ENCODE measurements at regions not wholly inside any gene's neighbourhood (a gene's known extent, or its start where the extent isn't known, plus 50 kb on each side); places are given as distances from the start of the nearest gene placed in this dataset.
"Not testable (repeated sequence)": the region's sequence is repeated elsewhere in the genome, so short reads cannot be mapped to it uniquely, and the experiment has no call there.

GRCh38 chr2:77578354-77578753 is 56.2 kb upstream of the LRRTM4 start:
- DNase-seq (ENCODE audit: low spot score) = no peak
- no peak overlapping the region for H3K27ac ChIP-seq
- CTCF ChIA-PET = no interaction called here
- no peak for TF ChIP-seq CTCF (conservative IDR thresholded peaks at IDR 0.05; ENCODE audit: low read depth)
- POLR2A ChIA-PET (ENCODE audit: low non-redundant PET) = no interaction called here

- ChIA-PET CTCF (interaction anchor here (0.7 kb wide), 1 partner anchor 126 kb away, joined by 5 read pairs; no protein-coding TSS in a partner anchor), POLR2A (ENCODE audit: low non-redundant PET) (no interaction called here)
- DNase-seq (ENCODE audit: low spot score) = no peak
- no peak for TF ChIP-seq CTCF (conservative IDR thresholded peaks at IDR 0.05; ENCODE audit: low read depth)
- no peak overlapping the region for H3K27ac ChIP-seq
These were observed 57.0 kb upstream of the LRRTM4 start for GRCh38 chr2:77579076-77579769.

DNA sequence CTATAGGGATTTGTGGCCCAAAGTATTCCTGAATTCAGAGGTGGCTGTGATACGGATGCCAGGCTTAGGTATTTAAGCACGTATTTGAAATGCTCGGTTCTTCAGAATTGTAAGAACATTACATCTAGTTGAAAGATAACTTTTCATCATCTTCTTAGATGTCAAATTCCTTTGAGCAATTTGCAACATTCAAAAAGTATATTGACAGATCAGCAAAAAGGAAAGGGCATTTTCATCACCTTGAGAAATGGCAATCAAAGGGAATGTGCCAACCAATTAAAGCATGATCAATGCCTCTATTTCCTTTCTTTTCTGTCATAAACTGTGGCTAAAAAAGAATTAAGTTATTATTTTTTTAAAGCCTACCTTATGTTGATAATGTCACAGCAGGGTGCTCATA is 66.3 kb upstream of the LRRTM4 start:
- POLR2A ChIA-PET (ENCODE audit: low non-redundant PET) = no interaction called here
- H3K27ac ChIP-seq = no peak overlapping the region
- CTCF ChIA-PET = no interaction called here
- TF ChIP-seq CTCF (conservative IDR thresholded peaks at IDR 0.05; ENCODE audit: low read depth) = no peak
- DNase-seq (ENCODE audit: low spot score) = no peak

DNA sequence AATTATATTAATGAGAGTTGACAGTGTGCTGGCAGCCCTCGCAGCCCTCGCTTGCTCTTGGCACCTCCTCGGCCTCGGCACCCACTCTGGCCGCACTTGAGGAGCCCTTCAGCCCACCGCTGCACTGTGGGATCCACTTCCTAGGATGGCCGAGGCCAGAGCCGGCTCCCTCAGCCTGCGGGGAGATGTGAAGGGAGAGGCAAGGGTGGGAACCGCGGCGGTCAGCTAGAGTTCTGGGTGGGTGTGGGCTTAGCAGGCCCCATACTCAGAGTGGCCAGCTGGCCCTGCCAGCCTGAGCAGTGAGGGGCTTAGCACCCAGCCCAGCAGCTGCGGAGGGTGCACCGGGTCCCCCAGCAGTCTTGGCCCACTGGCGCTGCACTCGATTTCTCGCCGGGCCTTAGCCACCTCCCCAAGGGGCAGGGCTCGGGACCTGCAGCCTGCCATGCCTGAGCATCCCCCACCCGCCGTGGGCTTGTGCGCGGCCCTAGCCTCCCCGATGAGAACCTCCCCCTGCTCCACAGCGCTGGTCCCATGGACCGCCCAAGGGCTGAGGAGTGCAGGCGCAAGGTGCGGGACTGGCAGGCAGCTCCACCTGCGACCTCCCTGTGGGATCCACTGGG is 68.2 kb upstream of the LRRTM4 start:
- no peak for TF ChIP-seq CTCF (conservative IDR thresholded peaks at IDR 0.05; ENCODE audit: low read depth)
- POLR2A ChIA-PET (ENCODE audit: low non-redundant PET) = no interaction called here
- DNase-seq (ENCODE audit: low spot score) = no peak
- no peak overlapping the region for H3K27ac ChIP-seq
- CTCF ChIA-PET = no interaction called here

DNA sequence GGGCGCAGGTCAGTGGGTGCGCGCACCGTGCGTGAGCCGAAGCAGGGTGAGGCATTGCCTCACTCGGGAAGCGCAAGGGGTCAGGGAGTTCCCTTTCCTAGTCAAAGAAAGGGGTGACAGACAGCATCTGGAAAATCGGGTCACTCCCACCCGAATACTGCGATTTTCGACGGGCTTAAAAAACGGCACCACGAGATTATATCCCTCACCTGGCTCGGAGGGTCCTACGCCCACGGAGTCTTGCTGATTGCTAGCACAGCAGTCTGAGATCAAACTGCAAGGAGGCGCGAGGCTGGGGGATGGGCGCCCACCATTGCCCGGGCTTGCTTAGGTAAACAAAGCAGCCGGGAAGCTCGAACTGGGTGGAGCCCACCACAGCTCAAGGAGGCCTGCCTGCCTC is 70.8 kb upstream of the LRRTM4 start:
- CTCF ChIA-PET; H3K27ac ChIP-seq; POLR2A ChIA-PET (ENCODE audit: low non-redundant PET); DNase-seq (ENCODE audit: low spot score): not testable (repeated sequence)

- CTCF ChIA-PET = no interaction called here
- no peak for TF ChIP-seq CTCF (conservative IDR thresholded peaks at IDR 0.05; ENCODE audit: low read depth)
- POLR2A ChIA-PET (ENCODE audit: low non-redundant PET) = no interaction called here
- no peak for DNase-seq (ENCODE audit: low spot score)
- H3K27ac ChIP-seq = no peak overlapping the region
These were observed 80.6 kb upstream of the LRRTM4 start for GRCh38 chr2:77602771-77603170.

Data from RWPE1 (cell line).